Right hindlimb (tissue), 1 donor: ENCODE measurements at regions not wholly inside any gene's neighbourhood (a gene's known extent, or its start where the extent isn't known, plus 50 kb on each side); places are given as distances from the start of the nearest gene placed in this dataset.

Source experiments
- DNase-seq: peaks from one replicate; pipeline ENCODE4 v3.0.0-alpha.2; 2018

GRCh38 chr6:103264020-103264419 is 1595.7 kb downstream of the HACE1 start:
- no peak for DNase-seq

GRCh38 chr6:103255132-103255531 is 1604.6 kb downstream of the HACE1 start:
- no peak for DNase-seq

- DNase-seq = no peak
Observed at GRCh38 chr6:103236923-103237322, 1622.8 kb downstream of the HACE1 start.

- DNase-seq = no peak
Observed at GRCh38 chr6:103231181-103231580, 1628.5 kb downstream of the HACE1 start.

GRCh38 chr6:103215847-103216246 is 1643.9 kb downstream of the HACE1 start:
- no peak for DNase-seq

GRCh38 chr6:103210686-103211085 is 1649.0 kb downstream of the HACE1 start:
- DNase-seq = no peak

- no peak for DNase-seq
Observed at GRCh38 chr6:103198386-103198785, 1661.3 kb downstream of the HACE1 start.

- DNase-seq = no peak
Observed at GRCh38 chr6:103193413-103193812, 1666.3 kb downstream of the HACE1 start.

GRCh38 chr6:103191391-103192093 is 1668.2 kb downstream of the HACE1 start:
- DNase-seq = no peak

- no peak for DNase-seq
Observed at GRCh38 chr6:103184776-103185175, 1674.9 kb downstream of the HACE1 start.

- no peak for DNase-seq
Observed at GRCh38 chr6:103183831-103184411, 1675.8 kb downstream of the HACE1 start.

GRCh38 chr6:103178193-103178592 is 1681.5 kb downstream of the HACE1 start:
- no peak for DNase-seq

- DNase-seq = no peak
Observed at GRCh38 chr6:103177791-103178190, 1681.9 kb downstream of the HACE1 start.

- no peak for DNase-seq
Observed at GRCh38 chr6:103175056-103175455, 1684.7 kb downstream of the HACE1 start.

GRCh38 chr6:103167345-103168071 is 1692.2 kb downstream of the HACE1 start:
- no peak for DNase-seq

GRCh38 chr6:103154779-103155572 is 1704.7 kb downstream of the HACE1 start:
- no peak for DNase-seq

- DNase-seq = no peak
Observed at GRCh38 chr6:103153016-103153415, 1706.7 kb downstream of the HACE1 start.

- DNase-seq = no peak
Observed at GRCh38 chr6:103142902-103143301, 1716.8 kb downstream of the HACE1 start.

- no peak for DNase-seq
Observed at GRCh38 chr6:103140308-103141027, 1719.3 kb downstream of the HACE1 start.

- DNase-seq = no peak
Observed at GRCh38 chr6:103139377-103139776, 1720.3 kb downstream of the HACE1 start.

- no peak for DNase-seq
Observed at GRCh38 chr6:103124471-103124870, 1731.0 kb downstream of the GRIK2 start.

GRCh38 chr6:103122766-103123601 is 1729.5 kb downstream of the GRIK2 start:
- DNase-seq = peak; percentile 23
